HEK293 (cell line): ENCODE measurements at regions not wholly inside any gene's neighbourhood (a gene's known extent, or its start where the extent isn't known, plus 50 kb on each side); places are given as distances from the start of the nearest gene placed in this dataset.

ENCODE experiments used
- CTCF ChIA-PET: fragments of 350-600 bp; formaldehyde crosslinking; extraction: SDS; loops from one replicate; lab custom pipeline; 2021; ENCODE audit warnings: antibody characterized with exemption; lab: Yijun Ruan, JAX
- POLR2A ChIA-PET: fragments of 300-600 bp; formaldehyde crosslinking; extraction: SDS; loops from one replicate; lab custom pipeline; 2020; ENCODE audit warnings: antibody characterized with exemption, inconsistent platforms; lab: Yijun Ruan, JAX
- H3K27ac ChIP-seq: fragments of 200-500 bp; sonication (Bioruptor generic); 2 replicates; pipeline ENCODE4 v1.5.1; 2014; ENCODE audit warnings: low read depth, low read length, control low read depth, inconsistent platforms; ENCODE audit errors: extremely low read depth
- H3K36me3 ChIP-seq, 2 experiments: fragments of 200-500 bp in 1 of 2; sonication (Bioruptor generic) in 1 of 2; 1 replicate in 1 of 2; 2 replicates in 1 of 2; pipeline ENCODE4 v1.5.1; 2014 to 2017; ENCODE audit warnings: inconsistent platforms in 2 of 2, low read length in 2 of 2; ENCODE audit not compliant: control insufficient read depth in 2 of 2, insufficient read depth in 1 of 2
- H3K4me1 ChIP-seq: fragments of 200-500 bp; sonication (Bioruptor generic); 2 replicates; pipeline ENCODE4 v1.5.1; 2014; ENCODE audit warnings: mild to moderate bottlenecking, low read length, inconsistent platforms; ENCODE audit not compliant: control insufficient read depth, insufficient read depth
- H3K4me3 ChIP-seq: 2 replicates; pipeline ENCODE4 v1.5.1; 2011; ENCODE audit warnings: low read depth, mild to moderate bottlenecking, control low read depth, low read length, moderate library complexity
- H3K9me3 ChIP-seq: fragments of 200-500 bp; sonication (Bioruptor generic); 2 replicates; pipeline ENCODE4 v1.5.1; 2014; ENCODE audit warnings: low read depth, low read length, inconsistent platforms; ENCODE audit not compliant: control insufficient read depth, insufficient read depth
- GLI4 ChIP-seq: fragments of 450-650 bp; formaldehyde crosslinking; IDR thresholded peaks from 2 replicates; pipeline ENCODE4 v1.5.1; 2016; ENCODE audit warnings: missing biosample characterization, missing genetic modification characterization
- SP2 ChIP-seq: fragments of 450-650 bp; formaldehyde crosslinking; IDR thresholded peaks from 2 replicates; pipeline ENCODE4 v1.5.1; 2016; ENCODE audit warnings: missing biosample characterization, missing genetic modification characterization
- TSHZ1 ChIP-seq: fragments of 450-650 bp; formaldehyde crosslinking; IDR thresholded peaks from 2 replicates; pipeline ENCODE4 v1.5.1; 2016; ENCODE audit warnings: missing biosample characterization, missing genetic modification characterization, borderline replicate concordance
- ZBTB17 ChIP-seq: fragments of 450-650 bp; formaldehyde crosslinking; IDR thresholded peaks from 2 replicates; pipeline ENCODE4 v1.5.1; 2016; ENCODE audit warnings: missing biosample characterization, missing genetic modification characterization
- ZBTB7A ChIP-seq: fragments of 450-650 bp; formaldehyde crosslinking; IDR thresholded peaks from 2 replicates; pipeline ENCODE4 v1.5.1; 2016; ENCODE audit warnings: low read depth, missing biosample characterization, missing genetic modification characterization
- ZNF148 ChIP-seq: fragments of 450-650 bp; formaldehyde crosslinking; IDR thresholded peaks from 2 replicates; pipeline ENCODE4 v1.5.0; 2017; ENCODE audit warnings: missing biosample characterization, missing genetic modification characterization, borderline replicate concordance
- ZNF174 ChIP-seq: fragments of 450-650 bp; formaldehyde crosslinking; IDR thresholded peaks from 2 replicates; pipeline ENCODE4 v1.5.0; 2017; ENCODE audit warnings: missing biosample characterization, mild to moderate bottlenecking, missing genetic modification characterization
- ZNF221 ChIP-seq: fragments of 450-650 bp; formaldehyde crosslinking; IDR thresholded peaks from 2 replicates; pipeline ENCODE4 v1.5.1; 2017; ENCODE audit warnings: missing biosample characterization, missing genetic modification characterization, borderline replicate concordance
- ZNF266 ChIP-seq: fragments of 450-650 bp; formaldehyde crosslinking; IDR thresholded peaks from 2 replicates; pipeline ENCODE4 v1.5.1; 2016; ENCODE audit warnings: missing biosample characterization, missing genetic modification characterization, low read depth
- ZNF350 ChIP-seq: fragments of 450-650 bp; formaldehyde crosslinking; IDR thresholded peaks from 2 replicates; pipeline ENCODE4 v1.5.0; 2017; ENCODE audit warnings: missing biosample characterization, mild to moderate bottlenecking, missing genetic modification characterization
- ZNF354C ChIP-seq: fragments of 450-650 bp; formaldehyde crosslinking; IDR thresholded peaks from 2 replicates; pipeline ENCODE4 v1.5.1; 2016; ENCODE audit warnings: missing biosample characterization, missing genetic modification characterization, low read depth, borderline replicate concordance
- ZNF701 ChIP-seq: fragments of 450-650 bp; formaldehyde crosslinking; IDR thresholded peaks from 2 replicates; pipeline ENCODE4 v1.5.1; 2016; ENCODE audit warnings: missing biosample characterization, missing genetic modification characterization
- ZNF776 ChIP-seq: fragments of 450-650 bp; formaldehyde crosslinking; IDR thresholded peaks from 2 replicates; pipeline ENCODE4 v1.5.0; 2017; ENCODE audit warnings: missing biosample characterization, missing genetic modification characterization, borderline replicate concordance
- ZSCAN16 ChIP-seq: fragments of 450-650 bp; formaldehyde crosslinking; IDR thresholded peaks from 2 replicates; pipeline ENCODE4 v1.5.1; 2016; ENCODE audit warnings: missing biosample characterization, missing genetic modification characterization
- TF ChIP-seq, protein P1 (sequence below): fragments of 450-650 bp; formaldehyde crosslinking; conservative IDR thresholded peaks from 2 replicates; pipeline ENCODE4 v1.5.1; 2016; ENCODE audit warnings: low read depth, missing biosample characterization, missing genetic modification characterization

DNA sequence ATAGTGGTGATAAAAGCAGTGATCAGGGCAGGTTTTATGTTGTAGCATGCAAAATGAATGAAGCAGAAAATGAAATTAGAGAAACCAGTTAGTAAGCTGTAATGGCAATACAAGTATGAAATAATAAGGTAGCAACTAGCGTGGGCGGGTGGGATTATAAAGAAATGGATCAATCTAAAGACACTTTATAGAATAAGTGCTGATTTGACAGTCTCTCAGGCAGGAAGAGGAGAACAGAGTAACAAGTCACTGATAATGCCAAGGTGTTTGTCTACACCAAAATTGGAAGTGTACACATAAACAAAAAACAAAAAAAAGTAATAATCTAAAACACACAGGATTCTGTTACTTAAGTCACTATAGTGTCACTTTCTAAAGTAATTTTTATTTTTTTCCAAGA is 51.0 kb upstream of the PCBP1 start:
- no peak for TF ChIP-seq ZNF354C
- TF ChIP-seq SP2 (tag by site-specific recombination): no peak
- TF ChIP-seq TSHZ1 (tag by site-specific recombination): no peak
- TF ChIP-seq ZNF701: no peak
- TF ChIP-seq ZNF776: no peak
- TF ChIP-seq ZNF350 (tag by site-specific recombination): no peak
- no peak for TF ChIP-seq ZBTB17 (tag by site-specific recombination)
- TF ChIP-seq ZNF148 (tag by site-specific recombination): no peak
- TF ChIP-seq ZBTB7A (tag by site-specific recombination): no peak
- no peak for TF ChIP-seq GLI4 (tag by site-specific recombination)
- TF ChIP-seq ZSCAN16 (tag by site-specific recombination): no peak
- no peak for TF ChIP-seq ZNF174 (tag by site-specific recombination)
- TF ChIP-seq ZNF266 (tag by site-specific recombination): no peak
- TF ChIP-seq, protein P1, sequence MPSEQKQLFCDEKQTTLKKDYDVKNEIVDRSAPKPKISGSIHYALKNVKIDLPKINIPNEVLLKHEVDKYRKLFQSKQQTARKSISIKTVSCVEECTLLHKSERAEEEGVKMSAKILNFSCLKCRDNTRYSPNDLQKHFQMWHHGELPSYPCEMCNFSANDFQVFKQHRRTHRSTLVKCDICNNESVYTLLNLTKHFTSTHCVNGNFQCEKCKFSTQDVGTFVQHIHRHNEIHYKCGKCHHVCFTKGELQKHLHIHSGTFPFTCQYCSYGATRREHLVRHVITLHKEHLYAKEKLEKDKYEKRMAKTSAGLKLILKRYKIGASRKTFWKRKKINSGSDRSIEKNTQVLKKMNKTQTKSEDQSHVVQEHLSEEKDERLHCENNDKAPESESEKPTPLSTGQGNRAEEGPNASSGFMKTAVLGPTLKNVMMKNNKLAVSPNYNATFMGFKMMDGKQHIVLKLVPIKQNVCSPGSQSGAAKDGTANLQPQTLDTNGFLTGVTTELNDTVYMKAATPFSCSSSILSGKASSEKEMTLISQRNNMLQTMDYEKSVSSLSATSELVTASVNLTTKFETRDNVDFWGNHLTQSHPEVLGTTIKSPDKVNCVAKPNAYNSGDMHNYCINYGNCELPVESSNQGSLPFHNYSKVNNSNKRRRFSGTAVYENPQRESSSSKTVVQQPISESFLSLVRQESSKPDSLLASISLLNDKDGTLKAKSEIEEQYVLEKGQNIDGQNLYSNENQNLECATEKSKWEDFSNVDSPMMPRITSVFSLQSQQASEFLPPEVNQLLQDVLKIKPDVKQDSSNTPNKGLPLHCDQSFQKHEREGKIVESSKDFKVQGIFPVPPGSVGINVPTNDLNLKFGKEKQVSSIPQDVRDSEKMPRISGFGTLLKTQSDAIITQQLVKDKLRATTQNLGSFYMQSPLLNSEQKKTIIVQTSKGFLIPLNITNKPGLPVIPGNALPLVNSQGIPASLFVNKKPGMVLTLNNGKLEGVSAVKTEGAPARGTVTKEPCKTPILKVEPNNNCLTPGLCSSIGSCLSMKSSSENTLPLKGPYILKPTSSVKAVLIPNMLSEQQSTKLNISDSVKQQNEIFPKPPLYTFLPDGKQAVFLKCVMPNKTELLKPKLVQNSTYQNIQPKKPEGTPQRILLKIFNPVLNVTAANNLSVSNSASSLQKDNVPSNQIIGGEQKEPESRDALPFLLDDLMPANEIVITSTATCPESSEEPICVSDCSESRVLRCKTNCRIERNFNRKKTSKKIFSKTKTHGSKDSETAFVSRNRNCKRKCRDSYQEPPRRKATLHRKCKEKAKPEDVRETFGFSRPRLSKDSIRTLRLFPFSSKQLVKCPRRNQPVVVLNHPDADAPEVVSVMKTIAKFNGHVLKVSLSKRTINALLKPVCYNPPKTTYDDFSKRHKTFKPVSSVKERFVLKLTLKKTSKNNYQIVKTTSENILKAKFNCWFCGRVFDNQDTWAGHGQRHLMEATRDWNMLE (tag by site-specific recombination): no peak
- TF ChIP-seq ZNF221 (tag by site-specific recombination): no peak
- POLR2A ChIA-PET: no interaction called here
- peaks cover 0 to 5% of the 10 kb centered on the region in 2 experiments; a peak in 1 of 3 replicates for H3K36me3 ChIP-seq
- peaks cover 13% of the 10 kb centered on the region for H3K4me1 ChIP-seq
- CTCF ChIA-PET: no interaction called here
- no peak overlapping the region for H3K4me3 ChIP-seq
- no peak overlapping the region for H3K27ac ChIP-seq
- no peaks in the 10 kb centered on the region for H3K9me3 ChIP-seq
